Stimulated activated naive CD8-positive, alpha-beta T cell treated with anti-CD3 and anti-CD28 coated beads, Interleukin-15, Interleukin-2, amounts not matched to agents 100 U/mL and 50 U/mL, for 24 hours (primary cell): ENCODE measurements at regions not wholly inside any gene's neighbourhood (a gene's known extent, or its start where the extent isn't known, plus 50 kb on each side); places are given as distances from the start of the nearest gene placed in this dataset.
"Not testable (repeated sequence)": the region's sequence is repeated elsewhere in the genome, so short reads cannot be mapped to it uniquely, and the experiment has no call there.

Source experiments
- ATAC-seq: fragments of 150-1000 bp; cut with Tn5 transposase; one replicate; pipeline ENCODE4 v1.10.0; 2021
- DNase-seq: peaks from one replicate; pipeline ENCODE4 v3.0.0; 2021

- DNase-seq (no peak), ATAC-seq (no peak)
These were observed 307.3 kb upstream of the KCNN2 start for GRCh38 chr5:114054594-114054993.

GRCh38 chr5:114055318-114056184 is 306.3 kb upstream of the KCNN2 start:
- DNase-seq (no peak), ATAC-seq (no peak)

GRCh38 chr5:114056185-114056538 is 305.7 kb upstream of the KCNN2 start:
- ATAC-seq (no peak), DNase-seq (no peak)

- DNase-seq = no peak
- ATAC-seq = no peak
These were observed 301.0 kb upstream of the KCNN2 start for GRCh38 chr5:114060866-114061265.

GRCh38 chr5:114062932-114063867 is 298.7 kb upstream of the KCNN2 start:
- DNase-seq (no peak), ATAC-seq (no peak)

- no peak for ATAC-seq
- DNase-seq = no peak
These were observed 296.0 kb upstream of the KCNN2 start for GRCh38 chr5:114065912-114066311.

- ATAC-seq (no peak), DNase-seq (no peak)
These were observed 291.7 kb upstream of the KCNN2 start for GRCh38 chr5:114070093-114070722.

GRCh38 chr5:114089259-114089658 is 272.6 kb upstream of the KCNN2 start:
- DNase-seq (no peak), ATAC-seq (no peak)

- DNase-seq = no peak
- ATAC-seq = no peak
These were observed 264.3 kb upstream of the KCNN2 start for GRCh38 chr5:114097570-114097969.

- ATAC-seq (no peak), DNase-seq (no peak)
These were observed 262.7 kb upstream of the KCNN2 start for GRCh38 chr5:114099161-114099560.

- DNase-seq (no peak), ATAC-seq (no peak)
These were observed 260.7 kb upstream of the KCNN2 start for GRCh38 chr5:114101153-114101552.

GRCh38 chr5:114113604-114114003 is 248.3 kb upstream of the KCNN2 start:
- no peak for ATAC-seq
- no peak for DNase-seq

GRCh38 chr5:114116981-114117380 is 244.9 kb upstream of the KCNN2 start:
- ATAC-seq = no peak
- DNase-seq = no peak

GRCh38 chr5:114118511-114118910 is 243.4 kb upstream of the KCNN2 start:
- no peak for ATAC-seq
- no peak for DNase-seq

GRCh38 chr5:114120166-114120565 is 241.7 kb upstream of the KCNN2 start:
- DNase-seq = no peak
- no peak for ATAC-seq

- DNase-seq = no peak
- no peak for ATAC-seq
These were observed 239.0 kb upstream of the KCNN2 start for GRCh38 chr5:114122852-114123251.

GRCh38 chr5:114123654-114124053 is 238.2 kb upstream of the KCNN2 start:
- DNase-seq (no peak), ATAC-seq (no peak)

GRCh38 chr5:114146398-114146797 is 215.5 kb upstream of the KCNN2 start:
- ATAC-seq (no peak), DNase-seq (no peak)

- DNase-seq (no peak), ATAC-seq (no peak)
These were observed 213.6 kb upstream of the KCNN2 start for GRCh38 chr5:114148253-114148652.

GRCh38 chr5:114148728-114149127 is 213.1 kb upstream of the KCNN2 start:
- not testable (repeated sequence) for ATAC-seq, DNase-seq

- DNase-seq = no peak
- ATAC-seq = no peak
These were observed 209.1 kb upstream of the KCNN2 start for GRCh38 chr5:114152656-114153360.

- DNase-seq (no peak), ATAC-seq (no peak)
These were observed 208.5 kb upstream of the KCNN2 start for GRCh38 chr5:114153392-114153791.
